Endothelial cell of umbilical vein (primary cell): ENCODE measurements at regions not wholly inside any gene's neighbourhood (a gene's known extent, or its start where the extent isn't known, plus 50 kb on each side); places are given as distances from the start of the nearest gene placed in this dataset.

ENCODE experiments used
- BruUV-seq: library from RNA; stranded (reverse); fragments of 400-500 nt; replicated peaks from 2 replicates; lab custom pipeline; 2021; lab: Mats Ljungman, UMichigan
- CTCF ChIA-PET: fragments of 300-600, 350-600 bp; sonication (Branson Sonifier 250); formaldehyde crosslinking; loops from one replicate; lab custom pipeline; 2021; ENCODE audit warnings: antibody characterized with exemption, inconsistent platforms; lab: Charles Lee
- POLR2A ChIA-PET: fragments of 300-600, 350-600 bp; sonication (Branson Sonifier 250); formaldehyde crosslinking; loops from one replicate; lab custom pipeline; 2021; ENCODE audit warnings: antibody characterized with exemption, inconsistent platforms; lab: Charles Lee
- DNase-seq: peaks from one replicate; pipeline ENCODE4 v3.0.0-alpha.2; 2011; ENCODE audit warnings: low read depth, low spot score
- FAIRE-seq: peaks from 2 replicates; lab custom pipeline; 2011; peaks lifted over from hg19 to GRCh38; lab: Jason Lieb, UNC
- H2AFZ ChIP-seq: 2 replicates; pipeline ENCODE4 v1.6.0; 2012; ENCODE audit warnings: low read depth, low read length, control low read depth, inconsistent platforms
- H3K27ac ChIP-seq: 2 replicates; pipeline ENCODE4 v1.5.1; 2011; ENCODE audit warnings: low read depth, mild to moderate bottlenecking, control low read depth, low read length, moderate library complexity; ENCODE audit not compliant: insufficient read depth
- H3K27me3 ChIP-seq, 2 experiments: 2 replicates each; pipeline versions ENCODE4 v1.6.0 to v1.6.1; 2011; ENCODE audit warnings: low read length in 2 of 2, mixed read lengths in 1 of 2; ENCODE audit not compliant: control insufficient read depth in 2 of 2, insufficient read depth in 2 of 2
- H3K36me3 ChIP-seq, 2 experiments: 2 replicates in 1 of 2; 3 replicates in 1 of 2; pipeline ENCODE4 v1.5.1; 2011; ENCODE audit warnings: low read length in 2 of 2, mild to moderate bottlenecking in 1 of 2, moderate library complexity in 1 of 2; ENCODE audit not compliant: control insufficient read depth in 2 of 2, insufficient read depth in 2 of 2; ENCODE audit errors: extremely low read depth in 1 of 2
- H3K4me1 ChIP-seq: 3 replicates; pipeline ENCODE4 v1.5.1; 2011; ENCODE audit warnings: mild to moderate bottlenecking, low read length; ENCODE audit not compliant: control insufficient read depth, insufficient read depth; ENCODE audit errors: extremely low read depth
- H3K4me2 ChIP-seq: 2 replicates; pipeline ENCODE4 v1.6.1; 2011; ENCODE audit warnings: low read length, control low read depth, mixed read lengths; ENCODE audit not compliant: insufficient read depth
- H3K4me3 ChIP-seq, 3 experiments: fragments of 200-600 bp in 1 of 3; sonication (generic), shearing (Covaris generic) in 1 of 3; replicated peaks in 1 of 3; 2 replicates each; pipeline ENCODE4 v1.5.1; 2011 to 2016; ENCODE audit warnings: control low read depth in 3 of 3, low read length in 3 of 3, mild to moderate bottlenecking in 2 of 3, inconsistent platforms in 1 of 3, low read depth in 1 of 3, moderate library complexity in 1 of 3; ENCODE audit not compliant: insufficient read depth in 1 of 3
- H3K79me2 ChIP-seq: 2 replicates; pipeline ENCODE4 v1.6.0; 2012; ENCODE audit warnings: low read length, inconsistent platforms; ENCODE audit not compliant: control insufficient read depth, insufficient read depth
- H3K9ac ChIP-seq: replicated peaks from 2 replicates; pipeline ENCODE3; 2011; ENCODE audit warnings: low read length, control low read depth; ENCODE audit not compliant: insufficient read depth; ENCODE audit errors: extremely low read depth
- H3K9me1 ChIP-seq: replicated peaks from 3 replicates; pipeline ENCODE4 v1.6.0; 2011; ENCODE audit warnings: mild to moderate bottlenecking, low read length; ENCODE audit not compliant: control insufficient read depth, insufficient read depth; ENCODE audit errors: extremely low read depth
- H3K9me3 ChIP-seq: replicated peaks from 2 replicates; pipeline ENCODE4 v1.5.1; 2012; ENCODE audit warnings: low read length, inconsistent platforms; ENCODE audit not compliant: control insufficient read depth, insufficient read depth
- H4K20me1 ChIP-seq: replicated peaks from 2 replicates; pipeline ENCODE3; 2011; ENCODE audit warnings: mild to moderate bottlenecking, low read length; ENCODE audit not compliant: control insufficient read depth, insufficient read depth; ENCODE audit errors: extremely low read depth
- EZH2 ChIP-seq: IDR thresholded peaks from 2 replicates; pipeline ENCODE4 v1.6.1; 2012; ENCODE audit warnings: borderline replicate concordance, low read depth, mild to moderate bottlenecking, moderate library complexity, low read length, inconsistent platforms; ENCODE audit not compliant: severe bottlenecking
- FOS ChIP-seq: IDR thresholded peaks from 2 replicates; pipeline ENCODE4 v1.6.1; 2011; ENCODE audit warnings: mild to moderate bottlenecking, low read length, moderate library complexity, borderline replicate concordance; ENCODE audit not compliant: insufficient read depth
- GATA2 ChIP-seq: IDR thresholded peaks from 2 replicates; pipeline ENCODE4 v1.7.0; 2011; ENCODE audit warnings: low read depth, mild to moderate bottlenecking, moderate library complexity, mixed read lengths, low read length; ENCODE audit not compliant: insufficient read length, insufficient read depth
- JUN ChIP-seq: IDR thresholded peaks from 2 replicates; pipeline ENCODE4 v1.6.1; 2011; ENCODE audit warnings: borderline replicate concordance, low read depth; ENCODE audit not compliant: insufficient read length, insufficient read depth
- MYC ChIP-seq: IDR thresholded peaks from one replicate; pipeline ENCODE4 v1.6.1; 2011; ENCODE audit warnings: mild to moderate bottlenecking, low read depth, low read length
- POLR2A ChIP-seq: IDR thresholded peaks from 2 replicates; pipeline ENCODE4 v1.6.1; 2012; ENCODE audit warnings: low read depth, mild to moderate bottlenecking, control low read depth, low read length
- POLR2AphosphoS5 ChIP-seq: IDR thresholded peaks from 2 replicates; pipeline ENCODE4 v1.6.1; 2012; ENCODE audit warnings: low read depth, mild to moderate bottlenecking, control low read depth, low read length, moderate library complexity; ENCODE audit not compliant: insufficient read depth
- dilution Hi-C: fragments of 300-500 bp; cut with MboI; formaldehyde crosslinking; loops from one replicate; pipeline ENCODE4 v1.15.0; 2019; ENCODE audit warnings: low sequenced_read_pairs; ENCODE audit not compliant: extremely low pct_ligation_motif_present
- intact Hi-C: fragments of 100-400 bp; cut with micrococcal nuclease; formaldehyde crosslinking; loops from one replicate; pipeline ENCODE4 v1.10.0; 2022
- TF ChIP-seq, protein P1 (sequence below), 2 donors: IDR thresholded peaks; 1 replicate in 1 of 2; 2 replicates in 1 of 2; pipeline ENCODE4 v1.5.1; 2011; ENCODE audit warnings: low read length in 2 of 2, mild to moderate bottlenecking in 2 of 2, moderate library complexity in 2 of 2, control low read depth in 1 of 2, inconsistent platforms in 1 of 2, low read depth in 1 of 2; ENCODE audit not compliant: insufficient read depth in 1 of 2; ENCODE audit errors: extremely low read depth in 1 of 2
- TF ChIP-seq, protein P2 (sequence below): IDR thresholded peaks from 2 replicates; pipeline ENCODE4 v1.6.1; 2011; ENCODE audit not compliant: insufficient read depth, insufficient read length

DNA sequence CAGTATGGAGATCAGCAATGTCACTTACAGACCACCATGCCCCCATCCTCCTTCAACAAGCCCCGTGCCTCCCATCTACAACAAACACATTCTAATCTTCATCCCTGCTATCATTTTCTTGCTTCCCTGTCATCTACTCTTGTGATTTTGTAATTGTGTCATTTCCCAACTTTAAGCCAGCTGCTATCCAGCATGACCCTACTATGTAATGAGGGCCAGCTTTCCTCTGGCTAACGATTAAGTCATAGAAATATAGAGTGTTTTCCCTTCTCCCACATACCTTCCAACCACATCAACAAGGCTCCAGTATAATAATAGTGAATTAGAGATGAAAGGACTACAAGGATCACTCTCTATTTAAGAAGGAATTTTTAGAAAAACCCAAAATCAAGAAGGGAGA, 607.0 kb downstream of the TENT5A start:
- no peak overlapping the region for H3K27ac ChIP-seq
- H3K4me1 ChIP-seq = no peaks in the 10 kb centered on the region
- BruUV-seq = no TSS peak
- no peaks in the 10 kb centered on the region for H3K9me3 ChIP-seq
- TF ChIP-seq, protein P1, sequence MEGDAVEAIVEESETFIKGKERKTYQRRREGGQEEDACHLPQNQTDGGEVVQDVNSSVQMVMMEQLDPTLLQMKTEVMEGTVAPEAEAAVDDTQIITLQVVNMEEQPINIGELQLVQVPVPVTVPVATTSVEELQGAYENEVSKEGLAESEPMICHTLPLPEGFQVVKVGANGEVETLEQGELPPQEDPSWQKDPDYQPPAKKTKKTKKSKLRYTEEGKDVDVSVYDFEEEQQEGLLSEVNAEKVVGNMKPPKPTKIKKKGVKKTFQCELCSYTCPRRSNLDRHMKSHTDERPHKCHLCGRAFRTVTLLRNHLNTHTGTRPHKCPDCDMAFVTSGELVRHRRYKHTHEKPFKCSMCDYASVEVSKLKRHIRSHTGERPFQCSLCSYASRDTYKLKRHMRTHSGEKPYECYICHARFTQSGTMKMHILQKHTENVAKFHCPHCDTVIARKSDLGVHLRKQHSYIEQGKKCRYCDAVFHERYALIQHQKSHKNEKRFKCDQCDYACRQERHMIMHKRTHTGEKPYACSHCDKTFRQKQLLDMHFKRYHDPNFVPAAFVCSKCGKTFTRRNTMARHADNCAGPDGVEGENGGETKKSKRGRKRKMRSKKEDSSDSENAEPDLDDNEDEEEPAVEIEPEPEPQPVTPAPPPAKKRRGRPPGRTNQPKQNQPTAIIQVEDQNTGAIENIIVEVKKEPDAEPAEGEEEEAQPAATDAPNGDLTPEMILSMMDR (IDR thresholded peaks at IDR 0.05; ENCODE audit: extremely low read depth in 1 of 2, insufficient read depth in 1 of 2, low read depth in 1 of 2, low read length in 2 of 2) = no peak
- no peak for TF ChIP-seq EZH2
- no peak for TF ChIP-seq FOS
- TF ChIP-seq POLR2AphosphoS5 = no peak
- TF ChIP-seq, protein P2, sequence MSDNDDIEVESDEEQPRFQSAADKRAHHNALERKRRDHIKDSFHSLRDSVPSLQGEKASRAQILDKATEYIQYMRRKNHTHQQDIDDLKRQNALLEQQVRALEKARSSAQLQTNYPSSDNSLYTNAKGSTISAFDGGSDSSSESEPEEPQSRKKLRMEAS = no peak
- TF ChIP-seq GATA2 = no peak
- no peak for TF ChIP-seq JUN
- TF ChIP-seq MYC = no peak
- TF ChIP-seq POLR2A = no peak
- H3K36me3 ChIP-seq = no peaks in the 10 kb centered on the region
- H3K4me2 ChIP-seq = no peak overlapping the region
- ChIA-PET CTCF (no interaction called here), POLR2A (no interaction called here)
- no peak for FAIRE-seq
- DNase-seq = no peak
- H4K20me1 ChIP-seq = no peaks in the 10 kb centered on the region
- no peak overlapping the region for H3K9ac ChIP-seq
- no peak overlapping the region for H2AFZ ChIP-seq
- H3K9me1 ChIP-seq = no peaks in the 10 kb centered on the region
- intact Hi-C loops = no loop called here
- no peak overlapping the region for H3K4me3 ChIP-seq
- H3K79me2 ChIP-seq = no peaks in the 10 kb centered on the region
- dilution Hi-C loops = no loop called here
- no peaks in the 10 kb centered on the region for H3K27me3 ChIP-seq
